NCI-H82 (cell line): ENCODE measurements at regions not wholly inside any gene's neighbourhood (a gene's known extent, or its start where the extent isn't known, plus 50 kb on each side); places are given as distances from the start of the nearest gene placed in this dataset.

Experiments used
- DNase-seq: peaks from one replicate; lab custom pipeline; 2025; lab: John Stamatoyannopoulos, UW

DNA sequence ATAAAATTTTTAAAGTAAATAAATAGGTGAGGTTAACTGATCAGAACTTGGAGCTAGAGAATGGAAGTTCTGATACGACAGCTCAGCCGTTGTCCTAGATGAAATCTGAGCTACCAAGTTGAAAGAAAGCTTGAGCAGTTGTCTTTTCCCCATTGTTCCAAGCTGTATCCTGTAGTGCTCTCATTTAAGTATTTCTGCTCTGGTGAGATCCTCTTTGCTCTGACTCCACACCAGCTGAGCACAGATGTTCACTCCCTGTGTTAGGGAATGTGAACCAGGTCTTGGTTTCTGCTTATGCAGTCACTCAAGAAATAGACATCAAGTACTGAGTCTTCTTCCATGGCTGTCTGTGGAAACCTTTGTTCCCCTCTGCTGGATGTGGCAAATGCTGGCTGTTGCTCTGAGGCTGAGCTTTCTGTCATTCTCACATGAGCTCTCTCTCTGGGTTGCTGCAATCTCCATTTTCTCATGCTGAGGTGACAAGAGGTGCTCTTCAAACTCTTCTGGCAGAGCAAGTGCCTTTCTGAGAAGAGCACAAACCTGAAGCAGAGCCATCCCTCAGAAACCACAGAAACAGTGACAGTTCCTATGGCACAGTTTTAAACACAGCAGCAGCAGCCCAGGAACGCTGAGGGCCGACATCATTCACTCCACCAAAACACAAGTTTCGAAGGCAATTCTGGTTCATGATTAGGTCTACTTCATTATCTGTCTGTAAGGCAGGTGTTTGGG, 194.1 kb downstream of the SP3 start:
- DNase-seq, result no peak

DNA sequence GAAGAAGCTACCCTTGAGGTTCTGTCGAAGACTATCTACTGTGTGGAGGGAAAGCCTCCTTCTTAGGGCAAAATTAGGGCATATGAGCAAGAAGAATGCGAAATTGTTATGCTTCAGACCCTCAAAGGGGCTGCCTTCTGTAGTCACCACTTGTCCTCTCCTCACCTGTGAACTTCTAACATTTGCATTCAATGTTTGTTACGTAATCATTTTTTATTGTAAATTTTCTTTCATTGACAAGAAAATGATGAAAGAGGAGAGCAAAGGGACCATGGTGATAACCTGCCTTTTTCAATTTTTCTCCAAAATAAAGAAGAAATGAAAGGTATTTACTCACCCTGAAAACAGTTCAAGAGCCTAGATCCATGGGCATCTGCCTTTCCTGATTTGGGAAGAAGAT, 193.0 kb downstream of the SP3 start:
- DNase-seq, result no peak

DNA sequence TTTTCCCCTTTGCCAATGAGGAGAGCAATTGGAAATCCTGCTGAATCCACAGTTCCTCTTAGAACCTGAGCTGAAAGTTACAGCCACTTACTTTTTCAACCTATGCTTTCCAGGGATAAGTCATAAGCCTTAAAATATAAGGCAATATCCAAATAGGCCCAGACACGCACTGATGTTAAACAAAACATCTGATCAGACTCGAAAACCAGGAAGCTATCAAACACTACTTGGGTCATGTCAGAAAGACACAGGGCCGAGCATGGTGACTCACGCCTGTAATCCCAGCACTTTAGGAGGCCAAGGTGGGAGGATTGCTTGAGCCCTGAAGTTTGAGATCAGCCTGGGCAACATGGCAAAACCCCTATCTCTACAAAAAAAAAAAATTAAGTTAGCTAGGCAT, 192.1 kb downstream of the SP3 start:
- DNase-seq, result no peak

DNA sequence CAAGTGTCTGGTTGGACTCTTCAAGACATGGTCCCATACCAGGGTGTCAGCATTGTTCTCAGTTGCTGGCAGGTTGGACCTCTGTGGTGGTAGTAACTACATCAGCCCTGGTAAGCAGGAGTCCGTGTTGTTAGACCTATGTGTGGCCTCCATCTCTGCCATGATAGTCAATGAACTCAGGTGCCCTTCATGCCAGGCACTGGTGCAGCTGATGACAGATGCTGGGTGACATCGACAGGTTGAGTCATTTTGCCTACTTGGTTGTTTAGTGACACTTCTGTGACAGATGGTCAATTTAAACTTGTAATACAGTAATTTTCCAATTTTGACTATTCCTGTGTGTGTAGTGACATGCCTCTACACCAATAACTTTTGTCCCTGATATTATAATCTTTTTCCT, 189.7 kb downstream of the SP3 start:
- no peak for DNase-seq

DNA sequence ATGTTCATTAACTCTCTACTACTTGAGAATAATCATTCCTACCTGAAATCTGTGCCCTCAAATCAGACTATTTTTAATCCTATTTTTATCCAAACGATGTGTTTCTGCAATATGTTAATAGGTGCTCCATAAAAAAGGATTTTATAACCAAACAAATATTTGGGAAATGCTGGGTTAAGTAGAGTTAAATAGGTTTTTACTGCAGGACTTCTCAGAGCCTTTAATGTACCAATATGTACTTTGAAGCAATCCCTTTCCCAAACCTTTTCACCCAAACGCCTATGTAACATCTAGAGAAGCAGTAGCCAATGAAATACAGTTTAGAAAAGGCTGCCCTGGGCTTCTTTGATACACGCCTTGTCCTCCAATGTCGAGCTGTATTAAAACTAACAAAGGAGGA, 182.5 kb downstream of the SP3 start:
- no peak for DNase-seq

DNA sequence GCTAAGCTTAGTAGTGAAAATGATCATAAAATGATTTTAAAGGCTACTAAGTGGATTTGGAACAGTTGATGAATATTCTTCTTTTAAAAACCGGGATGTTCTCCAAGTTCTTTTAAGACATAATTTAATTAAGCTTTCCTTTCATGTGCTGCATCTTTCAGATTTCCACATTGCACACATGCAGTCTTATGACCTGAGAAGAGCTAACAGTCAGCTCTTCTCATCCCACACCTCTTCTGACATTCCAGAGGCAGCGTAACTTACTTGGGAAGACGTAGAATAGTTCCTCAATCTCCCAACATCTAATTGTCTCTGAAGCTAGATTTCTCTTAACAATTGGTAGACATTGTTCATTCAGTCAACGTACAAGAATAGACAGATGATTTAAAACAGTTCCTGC, 181.8 kb downstream of the SP3 start:
- no peak for DNase-seq

DNA sequence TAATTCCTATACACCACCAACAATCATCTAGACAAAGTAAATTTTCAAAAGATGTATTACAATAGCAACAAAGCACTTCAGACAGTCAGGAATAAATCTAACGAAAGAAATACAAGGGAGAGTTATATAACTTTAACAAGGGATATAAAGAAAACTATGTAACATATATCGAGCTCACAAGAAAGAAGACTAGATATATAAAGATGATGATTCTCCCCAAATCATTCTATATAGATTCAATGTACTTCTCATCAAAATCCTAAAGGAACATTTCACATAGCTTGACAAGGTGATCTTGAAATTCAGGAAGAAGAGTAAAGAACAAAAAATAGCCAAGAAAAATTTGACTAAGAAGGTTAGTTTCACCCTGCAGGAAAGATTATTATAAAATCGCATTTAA, 179.4 kb downstream of the SP3 start:
- no peak for DNase-seq

DNA sequence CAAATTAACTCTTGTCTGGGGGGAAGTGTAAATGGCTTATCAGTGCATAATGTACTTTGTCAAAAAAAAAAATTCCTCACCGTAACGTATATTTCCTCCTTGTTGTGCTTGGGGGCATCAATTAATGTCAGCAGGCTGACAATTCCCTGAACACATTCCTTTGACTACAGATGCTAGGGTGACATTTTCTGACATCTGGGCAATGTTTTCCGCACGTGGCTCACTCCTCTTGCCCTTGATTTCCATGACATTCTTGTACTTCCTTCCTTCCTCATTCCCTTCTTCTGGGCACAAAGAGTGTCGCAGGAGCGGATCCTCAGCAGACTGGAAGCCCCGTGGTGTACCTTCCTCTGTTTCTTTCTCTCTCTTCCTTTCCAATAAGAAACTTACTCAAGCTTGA, 173.7 kb downstream of the SP3 start:
- no peak for DNase-seq

DNA sequence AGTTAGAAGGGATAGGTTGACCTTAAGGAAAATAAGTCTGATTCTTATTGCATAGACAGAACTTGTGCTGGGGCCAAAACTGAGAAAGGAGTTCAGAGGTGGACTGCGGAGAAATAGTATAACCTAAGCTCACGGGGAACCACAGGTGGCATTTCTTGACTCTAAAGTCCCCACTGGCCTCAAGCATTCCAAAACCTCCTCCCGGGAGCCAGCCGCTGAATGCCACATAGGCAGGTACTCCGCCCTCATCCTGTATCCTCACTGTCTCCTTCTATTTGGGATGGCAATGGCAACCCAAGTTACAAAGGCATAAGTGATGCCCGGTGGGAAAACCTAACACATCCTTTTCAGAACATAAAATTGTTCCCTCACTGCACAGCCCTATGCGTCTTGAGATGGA, 173.0 kb downstream of the SP3 start:
- no peak for DNase-seq

DNA sequence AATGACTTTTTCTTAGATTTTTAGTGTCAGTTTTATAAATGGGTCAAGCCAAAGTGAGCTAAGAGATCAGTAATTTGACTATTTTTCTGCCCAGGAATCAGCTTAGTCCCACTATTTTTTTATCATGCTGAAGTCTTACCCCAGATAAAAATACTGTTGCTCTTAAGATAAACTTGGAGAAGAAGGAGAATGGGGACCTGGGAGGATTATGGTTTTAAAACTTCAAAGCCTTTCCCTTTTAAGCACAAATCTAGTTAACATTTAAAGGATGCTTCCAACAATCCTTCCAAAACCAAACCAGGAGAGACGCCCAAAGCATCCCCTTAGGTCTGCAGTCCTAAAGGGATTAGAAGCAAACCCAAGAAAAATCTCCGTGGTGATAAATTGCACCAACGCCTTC, 172.4 kb downstream of the SP3 start:
- DNase-seq, result peak; percentile 42

DNA sequence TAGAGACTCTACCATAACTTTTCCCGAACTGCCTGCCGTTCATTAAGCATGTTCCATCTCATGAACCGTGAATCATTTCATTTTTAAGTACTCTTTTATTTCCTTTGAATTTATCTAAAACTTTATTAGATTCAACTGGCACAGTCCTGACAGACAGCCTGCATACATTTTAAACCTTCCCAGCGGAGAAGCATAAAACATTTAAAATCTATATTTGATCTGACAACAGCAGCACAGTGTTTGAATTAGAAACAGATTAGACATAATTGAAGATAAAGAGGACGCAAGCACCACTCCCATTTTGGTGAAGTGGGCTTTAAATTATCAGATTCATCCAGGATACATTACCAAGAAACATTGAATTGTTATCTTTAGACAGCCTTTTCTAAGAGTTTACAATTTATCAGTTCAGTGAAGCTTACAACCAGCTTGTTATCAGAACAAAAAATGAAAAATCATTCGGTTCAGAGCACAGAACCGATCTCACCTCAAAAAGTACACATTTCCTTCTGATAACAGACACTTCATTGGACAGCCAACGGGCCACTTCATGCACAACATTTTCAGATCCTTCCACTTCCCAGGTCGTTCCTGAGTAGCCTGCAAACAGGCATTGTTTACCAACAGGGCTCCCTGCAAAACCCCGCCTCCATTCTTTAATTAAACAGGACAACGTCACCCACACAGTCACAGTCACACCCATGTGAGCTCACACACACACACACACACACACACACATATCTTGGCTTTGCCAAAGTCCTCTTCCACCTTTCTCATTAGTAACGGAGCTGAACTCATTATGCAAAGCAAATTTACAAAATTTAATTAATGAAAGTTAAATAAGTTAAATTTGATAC, 171.2 kb downstream of the SP3 start:
- DNase-seq, result peak; percentile 12

DNA sequence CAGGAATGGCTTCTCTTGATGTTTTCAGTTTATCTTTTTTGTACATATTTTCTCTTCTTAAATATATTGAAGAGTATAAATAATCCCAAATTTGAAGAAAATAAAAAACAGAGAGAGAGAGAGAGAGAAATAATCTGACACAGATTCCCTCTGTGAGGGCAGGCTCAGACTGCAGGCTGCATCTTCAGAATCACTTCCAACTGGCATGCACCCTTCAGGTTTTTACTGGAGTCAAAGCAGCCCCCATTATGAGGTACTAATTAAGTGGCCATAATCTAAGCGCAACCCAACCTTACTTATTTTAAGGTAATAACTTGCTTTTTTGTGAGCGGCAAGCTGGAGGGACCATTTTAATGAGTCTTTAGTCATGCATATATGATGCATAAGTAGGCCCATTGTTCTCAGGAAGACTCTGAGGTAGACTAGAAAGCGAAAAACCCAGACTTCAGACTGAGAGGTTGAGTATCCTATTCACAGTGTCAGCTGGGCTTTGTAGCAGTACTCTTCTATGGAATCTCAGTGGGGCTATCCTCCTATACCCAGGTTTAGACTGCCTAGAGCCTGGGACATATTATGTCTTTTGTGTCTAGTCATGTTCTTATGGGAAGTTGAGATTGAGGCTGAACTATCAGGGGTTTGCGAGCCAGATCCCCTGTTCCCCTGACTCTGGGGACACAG, 167.4 kb downstream of the SP3 start:
- DNase-seq, result no peak

DNA sequence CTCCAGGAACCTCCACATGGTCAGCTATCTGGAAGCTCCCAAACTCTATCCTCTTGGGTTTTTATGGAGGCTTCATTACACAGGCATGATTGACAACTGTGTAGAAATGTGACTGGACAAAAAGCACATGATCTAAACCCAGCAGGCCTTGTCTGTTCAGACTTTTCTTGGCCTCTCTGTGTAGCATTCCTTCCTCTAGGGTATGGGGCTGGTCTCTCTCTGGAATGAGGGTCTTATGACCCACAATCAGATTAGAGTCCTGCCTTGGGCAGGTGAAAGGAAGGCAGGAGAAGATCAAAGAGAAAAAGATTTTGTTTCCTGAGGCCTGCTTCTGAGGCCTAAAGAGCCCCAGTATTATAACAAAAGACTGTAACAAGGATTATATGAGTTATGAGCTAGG, 162.7 kb downstream of the SP3 start:
- no peak for DNase-seq

DNA sequence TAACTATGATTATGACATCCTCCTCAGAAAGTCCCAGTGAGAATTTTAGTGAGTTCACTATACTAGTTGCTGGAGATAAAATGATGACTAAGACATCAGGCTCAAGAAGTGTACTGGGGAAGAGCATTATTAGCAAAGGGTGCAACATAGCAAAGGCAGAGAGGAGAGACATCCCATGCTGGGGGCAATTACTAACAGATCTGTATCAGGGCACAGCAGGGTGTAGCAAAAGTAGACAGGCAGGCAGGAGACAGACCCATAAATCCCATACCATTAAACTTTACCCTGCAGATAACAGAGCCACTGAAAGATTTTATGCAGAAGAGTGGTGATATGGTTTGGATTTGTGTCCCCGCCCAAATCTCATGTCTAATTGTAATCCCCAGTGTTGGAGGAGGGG, 161.7 kb downstream of the SP3 start:
- DNase-seq, result no peak

DNA sequence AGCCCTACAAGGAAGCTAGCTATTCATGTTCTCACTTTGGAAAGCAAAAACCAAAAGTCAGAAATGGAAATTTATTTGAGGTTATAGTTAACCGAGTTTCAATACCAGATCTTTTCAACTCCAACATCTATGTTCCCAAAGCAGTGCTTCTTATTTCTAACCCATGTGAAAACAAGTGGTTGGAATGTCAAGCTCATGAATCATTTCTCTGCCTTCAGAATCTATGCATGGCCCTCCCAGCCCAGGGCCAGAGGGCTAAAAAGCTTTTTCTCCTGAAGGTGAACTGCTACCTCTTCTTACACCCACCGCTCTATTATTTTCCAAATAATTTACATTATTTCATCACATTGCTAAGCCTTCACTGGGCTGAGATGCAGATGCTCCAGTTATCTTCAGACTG, 158.4 kb downstream of the SP3 start:
- DNase-seq, result no peak

DNA sequence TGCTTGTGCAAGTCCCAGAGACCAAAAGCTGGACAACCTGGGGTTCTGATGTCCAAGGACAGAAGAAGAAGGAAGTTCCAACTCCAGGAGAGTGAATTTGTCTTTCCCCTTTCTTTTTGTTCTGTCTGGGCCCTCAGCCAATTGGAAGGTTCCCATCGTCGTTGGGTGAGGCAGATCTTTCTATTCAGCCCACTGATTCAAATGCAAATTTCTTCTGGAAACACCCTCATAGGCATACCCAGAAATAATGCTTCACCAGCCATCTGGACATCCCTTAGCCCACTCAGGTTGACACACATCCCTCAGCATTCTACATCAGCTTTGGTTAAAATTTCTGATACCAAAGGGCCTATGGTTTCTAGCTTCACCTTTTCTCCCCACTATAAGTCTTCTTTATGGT, 156.5 kb downstream of the SP3 start:
- DNase-seq, result no peak

DNA sequence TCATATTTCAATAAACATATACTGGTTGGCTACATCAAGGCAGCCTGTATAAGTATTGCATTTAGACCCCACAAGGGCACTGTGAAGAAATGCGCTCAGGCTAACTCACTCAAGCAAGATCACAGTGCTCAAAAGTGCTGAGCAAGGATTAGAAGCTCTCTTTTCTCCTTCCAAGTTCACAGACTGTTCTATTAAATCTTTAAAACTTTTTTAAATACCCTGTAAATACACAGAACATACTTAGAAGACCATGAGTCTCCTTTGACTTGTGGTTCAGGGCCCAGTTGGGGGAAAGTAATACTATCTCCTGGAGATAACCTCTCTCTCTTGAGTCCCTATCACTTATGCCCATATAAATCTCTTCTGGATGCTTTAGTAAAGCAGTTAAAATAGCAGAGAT, 152.9 kb downstream of the SP3 start:
- DNase-seq, result no peak

DNA sequence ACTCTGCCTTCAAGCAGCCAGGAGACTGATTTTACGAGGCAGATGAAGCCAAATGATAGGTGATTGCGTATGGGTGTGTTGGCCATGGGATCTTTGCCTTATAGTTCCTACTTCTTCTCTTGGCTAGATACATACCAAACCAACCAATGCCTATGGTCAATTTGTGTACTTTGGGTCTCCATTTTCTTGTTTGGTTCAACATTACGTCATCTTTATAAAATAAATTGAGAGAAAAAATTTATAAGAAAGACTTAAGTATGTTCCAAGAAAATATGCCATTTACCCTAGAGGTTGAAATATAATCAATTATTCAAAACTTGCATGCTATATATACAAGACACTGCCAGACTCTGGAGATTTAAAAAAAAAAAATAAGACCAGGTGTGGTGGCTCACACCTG, 150.9 kb downstream of the SP3 start:
- DNase-seq, result no peak

DNA sequence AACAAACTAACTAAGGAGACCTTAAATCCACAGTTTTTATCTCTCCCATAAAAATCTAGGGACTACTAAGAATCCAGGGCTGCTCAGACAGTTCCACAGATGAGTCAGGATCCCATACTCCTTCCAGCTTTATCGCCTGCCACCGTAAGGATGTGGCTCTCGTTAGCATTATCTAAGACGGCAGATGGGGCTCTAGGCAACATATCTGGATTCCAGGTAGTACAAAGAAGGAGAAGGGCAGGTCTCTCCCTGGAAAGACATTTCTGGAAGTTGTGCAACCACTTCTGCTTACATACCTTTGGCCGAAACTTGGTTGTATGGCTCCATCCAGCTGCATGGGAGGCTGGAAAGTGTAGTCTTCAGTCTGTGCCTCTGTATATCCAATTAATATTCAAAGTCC, 149.4 kb downstream of the SP3 start:
- DNase-seq, result no peak

DNA sequence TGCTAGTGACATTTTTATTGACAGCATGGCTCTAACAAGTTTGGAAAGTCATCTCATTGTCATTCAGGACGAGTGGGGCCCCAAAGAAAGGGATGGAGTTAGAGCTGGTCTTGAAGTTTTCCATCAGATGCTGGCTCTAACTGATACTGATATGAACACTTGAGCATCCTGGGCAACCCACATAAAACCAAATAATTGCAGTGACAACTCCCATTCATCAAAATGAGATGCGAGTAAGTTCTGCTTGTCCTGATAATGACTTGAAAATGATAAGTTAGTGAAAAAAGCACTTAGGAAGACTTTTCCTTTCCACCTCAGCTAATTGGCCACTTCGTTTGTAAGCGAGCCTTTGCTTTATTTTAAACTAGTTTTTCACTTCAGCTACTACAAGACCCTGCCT, 147.6 kb downstream of the SP3 start:
- no peak for DNase-seq

DNA sequence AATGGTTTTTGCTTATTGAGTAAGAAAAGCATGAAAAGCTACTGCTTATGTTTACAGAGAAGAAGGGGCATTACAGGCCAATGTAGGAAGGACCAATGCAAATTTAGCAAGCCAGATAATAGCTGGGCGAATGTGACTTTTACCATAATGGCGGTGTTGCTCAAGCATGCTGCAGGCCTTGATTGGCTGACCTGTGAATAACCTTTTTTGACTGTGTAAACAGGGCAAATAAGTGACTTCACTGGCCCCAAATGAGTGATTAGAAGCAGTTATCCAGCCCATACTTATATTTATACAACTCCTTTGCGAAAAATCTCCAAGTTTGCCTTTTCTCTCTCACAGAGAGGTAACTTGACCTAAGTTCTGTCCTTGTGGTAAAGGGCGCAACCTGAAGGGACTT, 146.9 kb downstream of the SP3 start:
- DNase-seq, result no peak

DNA sequence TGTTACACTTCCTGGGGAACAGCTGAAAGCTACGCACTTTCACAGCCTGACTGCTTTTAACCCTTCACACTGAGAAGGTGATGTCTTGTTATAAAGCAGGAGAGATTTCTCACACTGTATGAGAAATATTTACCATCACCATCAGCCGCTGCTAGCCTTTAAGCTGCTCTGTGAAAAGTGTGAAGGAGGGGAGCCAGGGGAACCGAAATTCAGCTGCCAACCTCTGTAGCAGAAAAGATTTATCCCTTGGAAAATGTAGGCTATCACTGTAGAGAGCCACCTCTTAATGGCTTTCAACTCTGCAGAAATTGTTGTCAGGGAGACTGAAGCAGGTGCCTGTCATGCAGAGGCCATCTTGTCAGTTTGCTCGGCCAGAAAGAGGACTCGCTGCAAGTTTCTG, 145.3 kb downstream of the SP3 start:
- no peak for DNase-seq

DNA sequence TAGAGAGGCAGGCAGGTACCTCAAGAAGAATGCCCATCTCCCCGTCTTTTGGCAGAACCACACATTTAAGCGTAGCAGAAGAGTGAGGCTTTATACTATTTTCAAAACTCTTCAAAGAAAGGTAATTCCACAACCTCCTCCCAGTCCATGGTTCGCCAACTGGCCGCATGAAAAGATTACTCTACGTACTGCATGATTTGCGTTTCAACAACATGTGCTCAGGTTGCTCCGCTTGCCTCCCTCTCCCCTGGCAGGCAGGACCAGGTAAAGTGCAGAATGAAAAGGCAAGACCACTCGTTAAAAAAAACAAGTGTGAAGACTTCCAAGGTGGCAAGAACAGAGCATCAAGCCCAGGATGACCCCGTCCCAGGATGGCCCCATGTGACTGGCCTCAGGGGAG, 143.7 kb downstream of the SP3 start:
- DNase-seq, result no peak
